HG02642 (cell line): ENCODE measurements at regions not wholly inside any gene's neighbourhood (a gene's known extent, or its start where the extent isn't known, plus 50 kb on each side); places are given as distances from the start of the nearest gene placed in this dataset.
"Not testable (repeated sequence)": the region's sequence is repeated elsewhere in the genome, so short reads cannot be mapped to it uniquely, and the experiment has no call there.

Experiments
- ATAC-seq: cut with Tn5 transposase; IDR thresholded peaks from one replicate; pipeline ENCODE4 v1.9.1; 2021; ENCODE audit warnings: mild to moderate bottlenecking; ENCODE audit not compliant: unreplicated experiment, poor library complexity

GRCh38 chr6:66184091-66184490 is 477.1 kb upstream of the EYS start:
- no peak for ATAC-seq

GRCh38 chr6:66179361-66179760 is 472.3 kb upstream of the EYS start:
- ATAC-seq, result no peak

GRCh38 chr6:66173587-66173986 is 466.6 kb upstream of the EYS start:
- no peak for ATAC-seq

- ATAC-seq, result not testable (repeated sequence)
Observed at GRCh38 chr6:66166713-66167112, 459.7 kb upstream of the EYS start.

- no peak for ATAC-seq
Observed at GRCh38 chr6:66161546-66162108, 454.6 kb upstream of the EYS start.

GRCh38 chr6:66159937-66160336 is 452.9 kb upstream of the EYS start:
- ATAC-seq, result no peak

GRCh38 chr6:66153247-66153646 is 446.2 kb upstream of the EYS start:
- no peak for ATAC-seq

GRCh38 chr6:66149132-66149531 is 442.1 kb upstream of the EYS start:
- ATAC-seq, result no peak

GRCh38 chr6:66145867-66146266 is 438.8 kb upstream of the EYS start:
- no peak for ATAC-seq

GRCh38 chr6:66134021-66134420 is 427.0 kb upstream of the EYS start:
- no peak for ATAC-seq

GRCh38 chr6:66128656-66129055 is 421.6 kb upstream of the EYS start:
- no peak for ATAC-seq

- no peak for ATAC-seq
Observed at GRCh38 chr6:66128243-66128642, 421.2 kb upstream of the EYS start.

GRCh38 chr6:66127061-66127460 is 420.0 kb upstream of the EYS start:
- no peak for ATAC-seq

GRCh38 chr6:66126358-66126757 is 419.3 kb upstream of the EYS start:
- no peak for ATAC-seq

GRCh38 chr6:66103954-66104353 is 396.9 kb upstream of the EYS start:
- ATAC-seq, result no peak

GRCh38 chr6:66103354-66103753 is 396.3 kb upstream of the EYS start:
- no peak for ATAC-seq

- ATAC-seq, result no peak
Observed at GRCh38 chr6:66096679-66097078, 389.7 kb upstream of the EYS start.

- ATAC-seq, result no peak
Observed at GRCh38 chr6:66094615-66095014, 387.6 kb upstream of the EYS start.

GRCh38 chr6:66092306-66092705 is 385.3 kb upstream of the EYS start:
- not testable (repeated sequence) for ATAC-seq

GRCh38 chr6:66086532-66086931 is 379.5 kb upstream of the EYS start:
- no peak for ATAC-seq

GRCh38 chr6:66082914-66083313 is 375.9 kb upstream of the EYS start:
- no peak for ATAC-seq

- no peak for ATAC-seq
Observed at GRCh38 chr6:66068907-66069306, 361.9 kb upstream of the EYS start.

GRCh38 chr6:66068033-66068432 is 361.0 kb upstream of the EYS start:
- no peak for ATAC-seq
